Panc1 (cell line): ENCODE measurements at regions not wholly inside any gene's neighbourhood (a gene's known extent, or its start where the extent isn't known, plus 50 kb on each side); places are given as distances from the start of the nearest gene placed in this dataset.

Source experiments
- ATAC-seq: fragments of 200-7000 bp; cut with Tn5 transposase; 2 replicates; pipeline ENCODE4 v1.9.1; 2020; ENCODE audit warnings: mild to moderate bottlenecking, moderate library complexity
- BruUV-seq: library from RNA; stranded (reverse); fragments of 400-500 nt; replicated peaks from 2 replicates; lab custom pipeline; 2021; lab: Mats Ljungman, UMichigan
- CTCF ChIA-PET: fragments of 300-600 bp; sonication (Branson Sonifier 250); formaldehyde crosslinking; loops from one replicate; lab custom pipeline; 2022; ENCODE audit warnings: antibody characterized with exemption; lab: Charles Lee
- POLR2A ChIA-PET: fragments of 300-600 bp; sonication (Branson Sonifier 250); formaldehyde crosslinking; loops from one replicate; lab custom pipeline; 2022; ENCODE audit warnings: antibody characterized with exemption; lab: Charles Lee
- DNase-seq: peaks from one replicate; pipeline ENCODE4 v3.0.0-alpha.2; 2010; ENCODE audit warnings: low read depth, low spot score
- H3K27ac ChIP-seq: 2 replicates; pipeline ENCODE4 v1.5.1; 2011; ENCODE audit warnings: mild to moderate bottlenecking, low read length, inconsistent platforms
- H3K27me3 ChIP-seq: fragments of 200-500 bp; sonication (Bioruptor generic); 2 replicates; pipeline ENCODE4 v1.6.0; 2014; ENCODE audit warnings: low read length, inconsistent platforms; ENCODE audit not compliant: control insufficient read depth, insufficient read depth
- H3K36me3 ChIP-seq: fragments of 200-500 bp; sonication (Bioruptor generic); 2 replicates; pipeline ENCODE4 v1.5.1; 2014; ENCODE audit warnings: inconsistent platforms, mild to moderate bottlenecking, low read length, moderate library complexity; ENCODE audit not compliant: control insufficient read depth, insufficient read depth
- H3K4me1 ChIP-seq: 2 replicates; pipeline ENCODE4 v1.5.1; 2011; ENCODE audit warnings: inconsistent platforms, mild to moderate bottlenecking, low read length, moderate library complexity; ENCODE audit not compliant: control insufficient read depth, insufficient read depth
- H3K4me3 ChIP-seq, 2 experiments: 2 replicates each; pipeline ENCODE4 v1.5.1; 2011 to 2012; ENCODE audit warnings: low read depth in 2 of 2, low read length in 2 of 2, mild to moderate bottlenecking in 2 of 2, inconsistent platforms in 1 of 2, moderate library complexity in 1 of 2
- H3K9me3 ChIP-seq: fragments of 200-500 bp; sonication (Bioruptor generic); 2 replicates; pipeline ENCODE4 v1.5.1; 2014; ENCODE audit warnings: low read depth, mild to moderate bottlenecking, inconsistent platforms, low read length, moderate library complexity; ENCODE audit not compliant: control insufficient read depth, insufficient read depth
- CTCF ChIP-seq: fragments of 450-650 bp; IDR thresholded peaks from 2 replicates; pipeline ENCODE4 v1.5.1; 2017; ENCODE audit warnings: mild to moderate bottlenecking
- POLR2AphosphoS5 ChIP-seq: IDR thresholded peaks from 2 replicates; pipeline ENCODE4 v1.6.1; 2012; ENCODE audit warnings: mild to moderate bottlenecking, low read depth, low read length, moderate library complexity
- REST ChIP-seq, 2 experiments: IDR thresholded peaks; 2 replicates each; pipeline ENCODE4 v1.6.1; 2011 to 2012; ENCODE audit warnings: low read depth in 2 of 2, control low read depth in 1 of 2, low read length in 1 of 2, mild to moderate bottlenecking in 1 of 2, moderate library complexity in 1 of 2; ENCODE audit not compliant: insufficient read depth in 1 of 2
- SIN3A ChIP-seq: IDR thresholded peaks from 2 replicates; pipeline ENCODE4 v1.6.1; 2012; ENCODE audit warnings: low read depth, mild to moderate bottlenecking, low read length, moderate library complexity, borderline replicate concordance; ENCODE audit not compliant: insufficient read depth
- TCF7L2 ChIP-seq: IDR thresholded peaks from 2 replicates; pipeline ENCODE4 v1.6.1; 2011; ENCODE audit warnings: mild to moderate bottlenecking, low read depth, low read length, inconsistent platforms
- in situ Hi-C: cut with HindIII; loops from 2 replicates; pipeline ENCODE4 v1.10.0; 2016; ENCODE audit warnings: low sequenced_read_pairs, low pct_unique_long_range_greater_than_20kb
- intact Hi-C: fragments of 100-400 bp; cut with micrococcal nuclease; formaldehyde crosslinking; loops from one replicate; pipeline ENCODE4 v1.10.0; 2022; ENCODE audit not compliant: unreplicated experiment

- intact Hi-C loops: no loop called here
- no peak for DNase-seq
- Histone ChIP-seq H3K27ac (no peak overlapping the region), H3K27me3 (no peaks in the 10 kb centered on the region), H3K4me1 (peaks cover 35% of the 10 kb centered on the region), H3K9me3 (no peaks in the 10 kb centered on the region), H3K36me3 (no peaks in the 10 kb centered on the region), H3K4me3 (no peak overlapping the region)
- in situ Hi-C loops: no loop called here
- POLR2A ChIA-PET: interaction anchor here (0.6 kb wide), 1 partner anchor 11 kb away, joined by 16 read pairs; no protein-coding TSS in a partner anchor
- TSS peak; percentile 16 for BruUV-seq
- no peak for ATAC-seq
- CTCF ChIA-PET: no interaction called here
- TF ChIP-seq SIN3A (no peak), CTCF (no peak), REST (IDR thresholded peaks at IDR 0.05; ENCODE audit: insufficient read depth in 1 of 2, low read depth in 2 of 2, low read length in 1 of 2) (no peak), POLR2AphosphoS5 (no peak), TCF7L2 (no peak)
Measured at GRCh38 chr22:25388866-25389540, 169.6 kb downstream of the CRYBB2 start.

GRCh38 chr22:25389541-25389919 is 170.1 kb downstream of the CRYBB2 start:
- ATAC-seq (no peak), DNase-seq (no peak)
- in situ Hi-C loops: no loop called here
- intact Hi-C loops: no loop called here
- BruUV-seq: no TSS peak
- POLR2A ChIA-PET: no interaction called here
- Histone ChIP-seq H3K36me3 (no peaks in the 10 kb centered on the region), H3K27ac (no peak overlapping the region), H3K9me3 (no peaks in the 10 kb centered on the region), H3K27me3 (no peaks in the 10 kb centered on the region), H3K4me3 (no peak overlapping the region), H3K4me1 (peaks cover 30% of the 10 kb centered on the region)
- TF ChIP-seq CTCF: no peak
- no peak for TF ChIP-seq SIN3A
- no peak for TF ChIP-seq REST (IDR thresholded peaks at IDR 0.05; ENCODE audit: insufficient read depth in 1 of 2, low read depth in 2 of 2, low read length in 1 of 2)
- TF ChIP-seq TCF7L2: no peak
- no peak for TF ChIP-seq POLR2AphosphoS5
- CTCF ChIA-PET: no interaction called here
